GM12878 (cell line): ENCODE measurements at regions not wholly inside any gene's neighbourhood (a gene's known extent, or its start where the extent isn't known, plus 50 kb on each side); places are given as distances from the start of the nearest gene placed in this dataset.

Experiments used
- BCL11A ChIP-seq: IDR thresholded peaks from 2 replicates; pipeline ENCODE4 v1.6.1; 2011; ENCODE audit warnings: low read depth, low read length
- BRCA1 ChIP-seq: IDR thresholded peaks from 2 replicates; pipeline ENCODE4 v1.6.1; 2011; ENCODE audit warnings: low read depth, low read length, improper control_type of control experiment
- CBX5 ChIP-seq: sonication (generic); IDR thresholded peaks from 2 replicates; pipeline ENCODE4 v1.6.1; 2016; ENCODE audit warnings: low read depth, moderate library complexity, mild to moderate bottlenecking, inconsistent platforms
- EED ChIP-seq: sonication (generic); IDR thresholded peaks from 2 replicates; pipeline ENCODE4 v1.6.1; 2016; ENCODE audit warnings: antibody characterized with exemption, low read depth
- EGR1 ChIP-seq, 2 experiments: IDR thresholded peaks; 1 replicate in 1 of 2; 2 replicates in 1 of 2; pipeline ENCODE4 v1.6.1; 2011 to 2012; ENCODE audit warnings: low read depth in 2 of 2, low read length in 2 of 2, borderline replicate concordance in 1 of 2, mild to moderate bottlenecking in 1 of 2, moderate library complexity in 1 of 2
- EZH2 ChIP-seq: IDR thresholded peaks from 2 replicates; pipeline ENCODE4 v1.6.1; 2012; ENCODE audit warnings: low read depth, mild to moderate bottlenecking, control low read depth, inconsistent platforms, low read length, borderline replicate concordance; ENCODE audit not compliant: control insufficient read depth
- FOXM1 ChIP-seq: IDR thresholded peaks from 2 replicates; pipeline ENCODE4 v1.6.1; 2012; ENCODE audit warnings: low read depth, mild to moderate bottlenecking, inconsistent platforms, low read length, moderate library complexity
- GABPA ChIP-seq: IDR thresholded peaks from 2 replicates; pipeline ENCODE4 v1.6.1; 2014; ENCODE audit warnings: antibody characterized with exemption, low read depth, mild to moderate bottlenecking, inconsistent platforms
- IRF5 ChIP-seq: fragments of 450-650 bp; IDR thresholded peaks from 2 replicates; pipeline ENCODE4 v1.6.1; 2017; ENCODE audit warnings: borderline replicate concordance
- JUND ChIP-seq: IDR thresholded peaks from 2 replicates; pipeline ENCODE4 v1.6.1; 2012; ENCODE audit warnings: low read depth, mild to moderate bottlenecking, low read length, improper control_type of control experiment, moderate library complexity
- NFIC ChIP-seq: IDR thresholded peaks from 2 replicates; pipeline ENCODE4 v1.6.1; 2012; ENCODE audit warnings: low read depth, mild to moderate bottlenecking, inconsistent platforms, low read length, moderate library complexity
- NR2C2 ChIP-seq: IDR thresholded peaks from 2 replicates; pipeline ENCODE4 v1.6.1; 2011; ENCODE audit warnings: borderline replicate concordance, low read depth; ENCODE audit not compliant: control insufficient read depth, insufficient read length
- RCOR1 ChIP-seq: conservative IDR thresholded peaks from 2 replicates; pipeline ENCODE4 v1.6.1; 2012; ENCODE audit warnings: low read depth, low read length, improper control_type of control experiment
- RELA ChIP-seq: fragments of 450-650 bp; IDR thresholded peaks from 2 replicates; pipeline ENCODE4 v1.8.0; 2014; ENCODE audit warnings: borderline replicate concordance; ENCODE audit not compliant: partially characterized antibody
- REST ChIP-seq: IDR thresholded peaks from 2 replicates; pipeline ENCODE4 v1.6.1; 2012; ENCODE audit warnings: mild to moderate bottlenecking, low read depth, low read length
- SREBF1 ChIP-seq: IDR thresholded peaks from 2 replicates; pipeline ENCODE4 v1.6.1; 2012; ENCODE audit warnings: mild to moderate bottlenecking, low read length
- TCF3 ChIP-seq: IDR thresholded peaks from 2 replicates; pipeline ENCODE4 v1.6.1; 2012; ENCODE audit warnings: low read depth, mild to moderate bottlenecking, low read length, borderline replicate concordance; ENCODE audit not compliant: insufficient read depth
- YBX1 ChIP-seq: fragments of 450-650 bp; IDR thresholded peaks from 2 replicates; pipeline ENCODE4 v1.6.1; 2016; ENCODE audit warnings: antibody characterized with exemption
- ZBTB4 ChIP-seq: fragments of 450-650 bp; formaldehyde crosslinking; IDR thresholded peaks from 2 replicates; pipeline ENCODE4 v1.4.0; 2022; ENCODE audit warnings: mild to moderate bottlenecking, moderate library complexity
- ZNF207 ChIP-seq: fragments of 450-650 bp; IDR thresholded peaks from 2 replicates; pipeline ENCODE4 v1.6.1; 2014; ENCODE audit warnings: antibody characterized with exemption, mild to moderate bottlenecking, borderline replicate concordance
- ZSCAN29 ChIP-seq: fragments of 450-650 bp; IDR thresholded peaks from 2 replicates; pipeline ENCODE4 v1.6.1; 2017; ENCODE audit warnings: mild to moderate bottlenecking, moderate library complexity
- TF ChIP-seq, protein P1 (sequence below): fragments of 450-650 bp; conservative IDR thresholded peaks from 2 replicates; pipeline ENCODE4 v1.6.1; 2017; ENCODE audit warnings: mild to moderate bottlenecking, moderate library complexity

DNA sequence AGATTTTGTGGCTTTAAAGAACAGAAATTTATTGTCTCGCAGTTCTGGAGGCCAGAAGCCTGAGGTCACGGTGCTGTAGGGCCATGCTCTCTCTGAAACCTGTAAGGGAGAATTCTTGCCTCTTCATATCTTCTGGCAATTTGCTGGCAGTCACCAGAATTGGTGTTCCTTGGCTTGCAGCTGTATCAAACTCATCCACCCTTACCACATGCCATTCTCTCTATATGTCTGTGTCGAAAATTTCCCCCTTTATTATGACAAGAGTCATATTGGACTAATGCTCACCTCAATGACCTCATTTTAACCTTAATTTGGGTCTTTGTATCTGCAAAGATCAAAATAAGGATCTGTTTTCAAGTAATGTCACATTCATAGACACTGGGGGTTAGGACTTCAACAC lies 266.7 kb downstream of the IL20RB start (continued):
- TF ChIP-seq, protein P1, sequence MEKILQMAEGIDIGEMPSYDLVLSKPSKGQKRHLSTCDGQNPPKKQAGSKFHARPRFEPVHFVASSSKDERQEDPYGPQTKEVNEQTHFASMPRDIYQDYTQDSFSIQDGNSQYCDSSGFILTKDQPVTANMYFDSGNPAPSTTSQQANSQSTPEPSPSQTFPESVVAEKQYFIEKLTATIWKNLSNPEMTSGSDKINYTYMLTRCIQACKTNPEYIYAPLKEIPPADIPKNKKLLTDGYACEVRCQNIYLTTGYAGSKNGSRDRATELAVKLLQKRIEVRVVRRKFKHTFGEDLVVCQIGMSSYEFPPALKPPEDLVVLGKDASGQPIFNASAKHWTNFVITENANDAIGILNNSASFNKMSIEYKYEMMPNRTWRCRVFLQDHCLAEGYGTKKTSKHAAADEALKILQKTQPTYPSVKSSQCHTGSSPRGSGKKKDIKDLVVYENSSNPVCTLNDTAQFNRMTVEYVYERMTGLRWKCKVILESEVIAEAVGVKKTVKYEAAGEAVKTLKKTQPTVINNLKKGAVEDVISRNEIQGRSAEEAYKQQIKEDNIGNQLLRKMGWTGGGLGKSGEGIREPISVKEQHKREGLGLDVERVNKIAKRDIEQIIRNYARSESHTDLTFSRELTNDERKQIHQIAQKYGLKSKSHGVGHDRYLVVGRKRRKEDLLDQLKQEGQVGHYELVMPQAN, result no peak
- no peak for TF ChIP-seq GABPA
- no peak for TF ChIP-seq IRF5
- TF ChIP-seq EED, result peak; percentile 52; the same call in 1 of the 2 replicates
- TF ChIP-seq NR2C2, result no peak
- TF ChIP-seq FOXM1, result peak; percentile 41; the same call in 1 of the 2 replicates
- no peak for TF ChIP-seq ZBTB4
- TF ChIP-seq TCF3, result no peak
- TF ChIP-seq RELA, result no peak
- TF ChIP-seq BCL11A, result peak; percentile 9; the same call in 1 of the 2 replicates
- TF ChIP-seq JUND, result no peak
- TF ChIP-seq EGR1 (IDR thresholded peaks at IDR 0.05; ENCODE audit: borderline replicate concordance in 1 of 2, low read depth in 2 of 2, low read length in 2 of 2), result no peak
- TF ChIP-seq EZH2, result no peak
- TF ChIP-seq RCOR1, result no peak
- TF ChIP-seq ZSCAN29, result no peak
- no peak for TF ChIP-seq REST
- no peak for TF ChIP-seq SREBF1
- no peak for TF ChIP-seq BRCA1
- TF ChIP-seq ZNF207, result no peak
- TF ChIP-seq NFIC, result peak; percentile 68; the same call in 1 of the 2 replicates
- no peak for TF ChIP-seq CBX5
- no peak for TF ChIP-seq YBX1
